Esophagus squamous epithelium (tissue), 4 donors: ENCODE measurements at regions not wholly inside any gene's neighbourhood (a gene's known extent, or its start where the extent isn't known, plus 50 kb on each side); places are given as distances from the start of the nearest gene placed in this dataset.

Experiments
- POLR2A ChIP-seq, 4 donors: fragments of 450-650 bp; IDR thresholded peaks; one replicate each; pipeline ENCODE4 v1.6.1; 2017; ENCODE audit warnings: antibody characterized with exemption in 4 of 4, mild to moderate bottlenecking in 4 of 4, moderate library complexity in 3 of 4
- TF ChIP-seq, protein P1 (sequence below), 6 experiments: fragments of 450-650 bp in 4 of 6; fragments of 200-600 bp in 2 of 6; sonication (generic) in 2 of 6; IDR thresholded peaks; one replicate each; pipeline ENCODE4 v1.5.1; 2016 to 2019; ENCODE audit warnings: antibody characterized with exemption in 6 of 6, mild to moderate bottlenecking in 4 of 6, moderate library complexity in 4 of 6

DNA sequence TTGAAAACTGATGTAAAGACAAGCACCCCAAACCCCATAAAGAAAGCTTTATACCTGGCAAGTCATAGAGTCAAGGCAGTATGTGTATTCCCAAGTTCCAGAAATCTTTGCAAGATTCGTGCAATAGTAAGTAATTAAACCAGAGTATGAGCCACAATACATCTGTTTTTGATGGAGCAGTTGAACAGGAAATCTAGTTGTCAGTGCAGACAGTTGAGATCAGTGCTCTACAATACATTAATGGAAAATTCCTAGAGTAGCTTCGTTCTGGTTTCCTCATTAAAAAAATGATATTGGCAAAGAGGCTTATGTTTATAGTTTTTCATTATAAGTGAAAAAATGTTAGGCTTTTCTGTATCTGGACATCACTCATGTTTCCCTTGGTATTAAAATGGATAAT, 575.3 kb downstream of the TRIML1 start:
- no peak for TF ChIP-seq POLR2A (IDR thresholded peaks at IDR 0.05)
- TF ChIP-seq, protein P1, sequence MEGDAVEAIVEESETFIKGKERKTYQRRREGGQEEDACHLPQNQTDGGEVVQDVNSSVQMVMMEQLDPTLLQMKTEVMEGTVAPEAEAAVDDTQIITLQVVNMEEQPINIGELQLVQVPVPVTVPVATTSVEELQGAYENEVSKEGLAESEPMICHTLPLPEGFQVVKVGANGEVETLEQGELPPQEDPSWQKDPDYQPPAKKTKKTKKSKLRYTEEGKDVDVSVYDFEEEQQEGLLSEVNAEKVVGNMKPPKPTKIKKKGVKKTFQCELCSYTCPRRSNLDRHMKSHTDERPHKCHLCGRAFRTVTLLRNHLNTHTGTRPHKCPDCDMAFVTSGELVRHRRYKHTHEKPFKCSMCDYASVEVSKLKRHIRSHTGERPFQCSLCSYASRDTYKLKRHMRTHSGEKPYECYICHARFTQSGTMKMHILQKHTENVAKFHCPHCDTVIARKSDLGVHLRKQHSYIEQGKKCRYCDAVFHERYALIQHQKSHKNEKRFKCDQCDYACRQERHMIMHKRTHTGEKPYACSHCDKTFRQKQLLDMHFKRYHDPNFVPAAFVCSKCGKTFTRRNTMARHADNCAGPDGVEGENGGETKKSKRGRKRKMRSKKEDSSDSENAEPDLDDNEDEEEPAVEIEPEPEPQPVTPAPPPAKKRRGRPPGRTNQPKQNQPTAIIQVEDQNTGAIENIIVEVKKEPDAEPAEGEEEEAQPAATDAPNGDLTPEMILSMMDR (IDR thresholded peaks at IDR 0.05) = no peak
